ENCODE measurements at regions not wholly inside any gene's neighbourhood (a gene's known extent, or its start where the extent isn't known, plus 50 kb on each side); places are given as distances from the start of the nearest gene placed in this dataset.

- DNase-seq (ENCODE audit: low read depth) = no peak
Measured at GRCh38 chr20:50273601-50274491, 83.2 kb downstream of the CEBPB start.

GRCh38 chr20:50274570-50275430 is 84.2 kb downstream of the CEBPB start:
- DNase-seq (ENCODE audit: low read depth) = no peak

GRCh38 chr20:50276119-50277063 is 85.8 kb downstream of the CEBPB start:
- DNase-seq (ENCODE audit: low read depth) = no peak

GRCh38 chr20:50277064-50277415 is 86.4 kb downstream of the CEBPB start:
- no peak for DNase-seq (ENCODE audit: low read depth)

DNA sequence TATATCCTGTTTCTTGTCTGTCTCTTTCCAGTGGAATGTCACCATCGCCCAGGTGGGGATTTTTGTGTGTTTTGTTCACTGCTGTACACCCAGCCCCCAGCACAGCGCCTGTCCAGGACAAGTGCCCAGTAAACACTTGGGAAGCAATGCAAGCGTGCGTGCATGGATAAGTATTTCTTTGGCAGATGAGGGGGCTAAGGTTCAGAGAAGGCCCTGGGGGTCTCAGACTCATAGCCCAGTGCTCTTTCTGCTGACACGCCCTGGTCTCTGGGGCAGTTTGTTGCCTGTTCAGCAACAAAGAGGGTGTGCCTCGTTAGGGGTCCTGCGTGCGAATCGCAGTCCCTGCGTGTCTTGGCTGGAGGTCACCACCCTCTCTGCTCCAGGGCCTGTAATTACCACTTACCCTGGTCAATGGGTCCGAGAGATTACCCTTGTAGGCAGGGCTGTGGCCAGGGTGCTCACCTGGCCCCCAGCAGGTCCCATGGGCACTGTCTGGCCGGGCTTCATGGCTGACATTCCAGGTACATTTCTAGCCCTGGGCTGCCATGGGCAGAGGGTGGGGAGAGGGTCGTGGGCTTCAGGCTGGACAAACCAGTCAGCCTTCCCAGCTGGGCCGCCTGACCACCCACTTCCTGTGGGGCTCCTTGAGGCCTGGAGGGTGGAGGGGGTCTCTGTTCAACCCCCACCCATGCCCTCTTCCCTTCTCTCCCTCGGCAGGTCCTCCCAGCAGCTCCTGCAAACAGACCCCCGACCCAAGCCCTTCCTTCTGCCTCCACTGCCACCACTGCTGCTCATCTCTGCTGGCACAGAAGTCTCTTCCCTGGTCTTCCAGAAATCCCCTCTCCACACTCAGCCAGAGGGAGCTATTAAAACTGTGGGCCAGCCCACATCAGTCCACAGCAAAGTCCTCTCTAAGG is 87.1 kb downstream of the CEBPB start:
- DNase-seq (ENCODE audit: low read depth) = no peak

- DNase-seq (ENCODE audit: low read depth) = no peak
Measured at GRCh38 chr20:50278377-50278683, 87.7 kb downstream of the CEBPB start.

DNA sequence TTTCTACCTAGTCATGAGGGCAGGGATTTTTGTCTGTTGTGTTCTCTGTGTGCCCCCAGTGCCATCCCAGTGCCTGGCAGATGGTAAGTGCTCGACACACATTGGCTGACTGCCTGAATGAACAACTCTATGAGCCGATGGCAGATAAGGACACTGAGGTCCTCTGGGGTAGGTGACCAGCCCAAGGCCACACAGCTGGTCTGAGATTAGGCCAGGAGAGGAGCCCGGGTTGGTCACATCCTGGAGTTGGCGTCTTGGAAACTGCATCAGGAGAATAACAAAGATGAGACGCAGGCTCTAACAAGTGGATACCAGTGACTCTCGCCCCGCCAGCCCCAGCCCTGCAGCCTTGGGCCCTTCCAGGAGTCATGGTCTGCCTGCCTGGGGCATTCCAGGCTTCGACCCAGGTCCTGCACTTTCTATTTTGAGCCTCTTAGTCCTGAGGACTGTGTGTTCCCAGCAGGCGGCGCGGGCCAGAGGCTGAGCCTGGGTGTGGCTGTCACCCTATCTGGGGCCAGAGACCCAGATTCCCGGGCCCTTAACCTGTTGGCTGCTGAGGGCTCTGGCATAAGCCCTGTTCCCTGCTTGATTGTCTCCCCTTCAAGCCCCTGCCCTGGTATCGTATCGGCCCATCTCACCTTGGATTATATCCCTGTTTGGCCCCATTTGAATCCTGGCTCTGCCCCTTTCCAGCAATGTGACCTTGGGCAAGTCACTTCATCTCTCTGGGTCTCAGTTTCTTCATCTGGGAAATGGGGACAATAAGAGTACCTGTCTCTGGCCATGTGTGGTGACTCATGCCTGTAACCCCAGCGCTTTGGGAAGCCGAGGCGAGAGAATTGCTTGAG is 88.3 kb downstream of the CEBPB start:
- DNase-seq (ENCODE audit: low read depth) = no peak

- DNase-seq (ENCODE audit: low read depth) = no peak
Measured at GRCh38 chr20:50279988-50280850, 89.6 kb downstream of the CEBPB start.

DNA sequence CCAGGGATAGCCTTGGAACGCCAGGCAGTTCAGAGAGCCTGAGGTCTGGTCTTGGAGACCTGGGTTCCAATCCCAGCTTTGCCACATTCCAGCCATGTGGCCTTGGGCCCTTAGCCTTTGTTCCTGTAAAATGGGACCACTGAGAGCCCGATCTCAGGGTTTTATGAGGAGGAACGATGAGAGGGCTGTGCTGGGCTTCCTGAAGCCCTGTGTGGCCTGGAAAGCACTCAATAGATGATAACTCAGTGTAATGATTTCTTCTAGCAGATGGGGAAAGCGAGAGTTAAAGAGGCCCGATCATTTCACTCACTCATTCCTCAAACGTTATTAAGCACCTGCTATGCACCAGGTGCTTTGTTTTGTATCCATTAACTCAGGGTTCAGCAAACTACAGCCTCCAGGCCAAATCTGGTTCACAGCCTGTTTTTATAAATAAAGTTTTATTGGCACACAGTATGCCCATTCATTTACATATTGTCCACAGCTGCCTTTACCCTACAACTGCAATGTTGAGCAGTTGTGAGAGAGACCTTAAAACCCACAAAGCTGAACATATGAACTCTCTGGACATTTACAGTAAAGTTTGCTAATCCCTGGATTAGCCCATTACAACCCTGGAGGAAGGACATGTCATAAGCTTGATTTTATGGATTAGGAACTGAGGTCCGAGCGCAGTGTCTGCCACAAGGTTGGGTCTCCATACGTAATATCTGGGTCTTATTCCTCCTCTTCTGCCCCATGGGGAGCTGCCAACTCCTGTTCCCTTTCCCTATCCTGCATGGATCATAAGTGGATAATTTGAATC is 90.4 kb downstream of the CEBPB start:
- no peak for DNase-seq (ENCODE audit: low read depth)

GRCh38 chr20:50281831-50282591 is 91.4 kb downstream of the CEBPB start:
- DNase-seq (ENCODE audit: low read depth) = no peak

GRCh38 chr20:50282592-50283241 is 92.1 kb downstream of the CEBPB start:
- DNase-seq (ENCODE audit: low read depth) = no peak

- DNase-seq (ENCODE audit: low read depth) = no peak
Measured at GRCh38 chr20:50283370-50283769, 92.7 kb downstream of the CEBPB start.

DNA sequence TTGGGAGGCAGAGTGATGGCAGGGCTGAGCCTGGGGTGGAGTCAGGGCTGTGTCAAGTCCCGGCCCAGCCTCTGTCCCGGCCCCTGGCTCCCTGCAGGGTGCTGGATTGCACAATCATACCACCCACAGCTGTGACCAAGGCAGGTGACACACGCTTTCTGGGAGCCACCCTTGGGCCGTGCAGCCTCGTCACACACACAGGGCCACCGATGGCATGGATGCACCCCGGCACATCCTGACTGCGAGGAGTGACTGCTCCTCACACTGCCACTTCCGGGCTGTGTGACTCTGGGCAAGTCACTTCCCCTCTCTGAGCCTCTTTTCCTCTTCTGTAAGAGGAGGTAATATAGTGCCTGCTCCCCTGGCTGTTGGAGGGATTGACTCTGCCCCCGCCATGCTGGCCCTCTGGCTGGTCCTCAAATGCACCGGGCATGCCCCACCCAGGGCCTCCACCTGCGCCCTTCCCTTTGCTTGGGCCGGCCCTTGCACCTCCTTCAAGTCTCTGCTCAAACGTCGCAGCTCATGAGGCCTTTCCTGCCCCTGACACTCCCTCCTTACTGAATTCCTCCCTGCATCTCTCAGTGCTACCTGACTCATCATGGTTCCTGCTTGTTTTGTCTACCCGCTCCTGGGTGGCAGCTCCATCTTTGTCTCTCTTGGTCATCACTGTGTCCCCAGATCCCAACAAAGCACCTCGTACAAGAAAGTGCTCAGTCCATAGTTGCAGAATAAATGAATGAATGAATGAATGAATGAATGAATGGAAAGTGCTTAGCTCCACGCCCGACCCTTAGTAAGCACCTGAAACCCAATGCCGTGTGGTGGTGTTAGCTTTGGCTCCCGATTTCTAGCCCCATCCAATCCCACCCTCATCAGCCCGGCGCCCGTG is 93.5 kb downstream of the CEBPB start:
- DNase-seq (ENCODE audit: low read depth) = no peak

GRCh38 chr20:50284811-50285375 is 94.3 kb downstream of the CEBPB start:
- no peak for DNase-seq (ENCODE audit: low read depth)

- DNase-seq (ENCODE audit: low read depth) = no peak
Measured at GRCh38 chr20:50285376-50286173, 94.9 kb downstream of the CEBPB start.
